ENCODE measurements at regions not wholly inside any gene's neighbourhood (a gene's known extent, or its start where the extent isn't known, plus 50 kb on each side); places are given as distances from the start of the nearest gene placed in this dataset.

DNA sequence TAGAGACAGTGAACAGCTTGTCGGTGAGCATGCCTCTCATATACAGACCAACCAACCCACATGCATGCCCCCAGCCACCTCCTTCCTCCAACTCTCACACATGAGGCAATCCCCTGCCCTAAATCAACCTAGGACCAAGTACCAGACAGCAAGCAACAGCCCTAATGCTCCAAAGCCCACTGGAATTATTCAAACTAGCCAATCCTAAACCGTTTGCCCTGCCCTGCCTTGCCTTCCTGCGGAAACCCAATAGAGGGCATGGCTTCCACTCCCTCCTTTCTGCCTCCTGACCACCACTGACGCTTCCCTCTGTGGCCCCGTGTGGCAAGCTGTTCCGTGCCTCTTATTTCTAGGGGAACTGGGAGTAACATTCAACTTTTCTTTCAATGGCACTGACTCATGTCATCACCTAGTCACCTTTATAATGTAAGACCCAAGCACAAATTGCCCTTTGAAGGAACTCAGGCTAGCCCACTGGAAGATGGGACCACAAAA lies 129.3 kb upstream of the GJB5 start:
- TF ChIP-seq CTCF (IDR thresholded peaks at IDR 0.05): no peak
- TF ChIP-seq POLR2A (IDR thresholded peaks at IDR 0.05): no peak

Measured in thyroid gland (tissue), 4 donors.